GM21528 (cell line): ENCODE measurements at regions not wholly inside any gene's neighbourhood (a gene's known extent, or its start where the extent isn't known, plus 50 kb on each side); places are given as distances from the start of the nearest gene placed in this dataset.

Experiments
- ATAC-seq: cut with Tn5 transposase; IDR thresholded peaks from one replicate; pipeline ENCODE4 v1.9.1; 2021; ENCODE audit warnings: mild to moderate bottlenecking, moderate library complexity; ENCODE audit not compliant: unreplicated experiment, low FRiP score

- ATAC-seq, result no peak
Measured at GRCh38 chr2:733001-733400, 55.8 kb upstream of the TMEM18 start.

DNA sequence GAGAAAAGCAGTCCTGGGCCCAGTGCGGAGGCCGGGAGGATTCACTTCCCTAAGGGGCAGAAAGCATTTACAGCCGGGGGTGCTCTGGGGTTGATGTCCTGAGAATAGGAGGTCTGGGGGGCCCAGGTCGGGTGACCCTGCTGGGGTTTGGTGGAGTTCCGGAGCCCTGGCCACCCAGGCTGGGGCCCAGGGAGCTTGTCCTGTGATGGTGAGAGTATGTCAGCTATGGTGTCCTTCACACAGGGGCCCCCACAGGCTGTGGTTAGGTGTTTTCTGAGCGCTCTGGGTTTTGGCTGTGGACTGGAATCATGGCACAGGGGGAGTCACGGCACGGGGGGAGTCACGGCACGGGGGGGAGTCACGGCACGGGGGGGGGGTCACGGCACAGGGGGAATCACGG lies 54.5 kb upstream of the TMEM18 start:
- ATAC-seq, result no peak

DNA sequence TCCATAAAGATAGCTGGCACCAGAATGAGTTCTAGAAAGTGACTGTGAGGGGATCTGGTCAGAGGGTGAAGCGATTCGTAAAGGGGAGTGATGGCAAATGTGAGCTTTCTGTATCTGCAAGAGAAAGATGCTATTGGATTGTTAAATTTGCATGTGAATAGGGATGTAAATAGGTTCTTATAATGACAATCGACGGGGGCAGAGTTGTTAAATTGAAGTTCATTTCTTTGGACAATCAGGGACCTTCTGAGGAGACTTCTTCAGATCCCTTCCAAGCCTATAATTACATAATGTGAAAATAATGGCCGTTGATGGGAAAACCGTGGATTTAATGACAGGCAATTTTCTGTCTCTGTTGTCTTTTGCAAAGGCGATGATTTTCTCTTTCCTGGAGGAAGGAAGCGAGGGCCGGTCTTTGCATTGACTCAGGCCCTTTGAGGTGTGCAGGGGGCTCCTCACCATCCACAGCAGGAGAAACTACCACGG lies 52.2 kb upstream of the TMEM18 start:
- ATAC-seq, result no peak

GRCh38 chr2:728165-728564 lies 51.0 kb upstream of the TMEM18 start:
- ATAC-seq, result no peak

GRCh38 chr2:727071-727470 lies 49.9 kb upstream of the TMEM18 start:
- peak; percentile 92 for ATAC-seq
